T-helper 2 cell (primary cell): ENCODE measurements at regions not wholly inside any gene's neighbourhood (a gene's known extent, or its start where the extent isn't known, plus 50 kb on each side); places are given as distances from the start of the nearest gene placed in this dataset.
"Not testable (repeated sequence)": the region's sequence is repeated elsewhere in the genome, so short reads cannot be mapped to it uniquely, and the experiment has no call there.

Experiments
- DNase-seq, 5 experiments: peaks; one replicate each; pipeline versions ENCODE4 v3.0.0 to v3.0.0-alpha.2; 2012 to 2022

GRCh38 chr22:46040471-46041465, 63.8 kb upstream of the WNT7B start:
- DNase-seq = no peak

GRCh38 chr22:46041642-46042041, 64.7 kb upstream of the WNT7B start:
- no peak for DNase-seq

- no peak for DNase-seq
Observed at GRCh38 chr22:46042786-46043185, 65.8 kb upstream of the WNT7B start.

GRCh38 chr22:46043339-46043738, 66.4 kb upstream of the WNT7B start:
- DNase-seq = no peak

- no peak for DNase-seq
Observed at GRCh38 chr22:46043816-46044620, 67.1 kb upstream of the WNT7B start.

- peak in 2 of 5 experiments; percentile 12 to 36 for DNase-seq
Observed at GRCh38 chr22:46044621-46045458, 67.9 kb upstream of the WNT7B start.

GRCh38 chr22:46045459-46046298, 68.7 kb upstream of the WNT7B start:
- DNase-seq = no peak

- DNase-seq = no peak
Observed at GRCh38 chr22:46046299-46046685, 69.3 kb upstream of the WNT7B start.

- DNase-seq = no peak
Observed at GRCh38 chr22:46047226-46047625, 70.3 kb upstream of the WNT7B start.

- DNase-seq = no peak
Observed at GRCh38 chr22:46047841-46048595, 71.1 kb upstream of the WNT7B start.

- DNase-seq = not testable (repeated sequence)
Observed at GRCh38 chr22:46048661-46049060, 71.7 kb upstream of the WNT7B start.

- DNase-seq = no peak
Observed at GRCh38 chr22:46049726-46050450, 72.9 kb upstream of the WNT7B start.

GRCh38 chr22:46050451-46050845, 73.5 kb upstream of the WNT7B start:
- no peak for DNase-seq

GRCh38 chr22:46050916-46051614, 74.1 kb upstream of the WNT7B start:
- DNase-seq = no peak

GRCh38 chr22:46051646-46052045, 74.7 kb upstream of the WNT7B start:
- no peak for DNase-seq

- DNase-seq = no peak
Observed at GRCh38 chr22:46052331-46052771, 75.4 kb upstream of the WNT7B start.

GRCh38 chr22:46052801-46053562, 76.0 kb upstream of the WNT7B start:
- DNase-seq = peak in 2 of 5 experiments; percentile 4 to 51

GRCh38 chr22:46053563-46054090, 76.7 kb upstream of the WNT7B start:
- peak; percentile 26 to 73 (median 43) for DNase-seq
